HG03025 (cell line): ENCODE measurements at regions not wholly inside any gene's neighbourhood (a gene's known extent, or its start where the extent isn't known, plus 50 kb on each side); places are given as distances from the start of the nearest gene placed in this dataset.

Source experiments
- ATAC-seq: cut with Tn5 transposase; IDR thresholded peaks from one replicate; pipeline ENCODE4 v1.9.1; 2021; ENCODE audit warnings: mild to moderate bottlenecking, moderate library complexity; ENCODE audit not compliant: unreplicated experiment, low FRiP score

- ATAC-seq = no peak
These were observed 742.3 kb downstream of the TNS3 start for GRCh38 chr7:46839651-46840050.

GRCh38 chr7:46838463-46838862 lies 743.4 kb downstream of the TNS3 start:
- ATAC-seq = no peak

- ATAC-seq = no peak
These were observed 746.4 kb downstream of the TNS3 start for GRCh38 chr7:46835556-46835955.

GRCh38 chr7:46834921-46835320 lies 747.0 kb downstream of the TNS3 start:
- ATAC-seq = no peak

DNA sequence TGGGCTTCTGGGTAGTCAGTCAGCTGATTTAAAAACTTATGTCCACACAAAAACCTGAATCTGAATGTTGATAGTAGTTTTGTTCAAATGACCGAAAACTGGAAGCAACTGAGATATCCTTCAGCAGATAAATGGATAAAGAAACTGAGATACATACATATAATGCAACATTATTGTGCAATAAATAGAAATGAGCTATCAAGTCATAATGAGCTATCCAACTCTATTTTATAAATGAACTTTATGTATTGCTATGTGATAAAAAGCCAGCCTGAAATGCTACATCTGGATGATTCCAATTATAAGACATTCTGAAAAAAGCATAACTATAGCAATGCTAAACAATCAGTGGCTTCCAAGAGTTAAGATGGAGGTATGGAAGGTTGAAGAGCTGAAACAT lies 748.7 kb downstream of the TNS3 start:
- ATAC-seq = no peak

DNA sequence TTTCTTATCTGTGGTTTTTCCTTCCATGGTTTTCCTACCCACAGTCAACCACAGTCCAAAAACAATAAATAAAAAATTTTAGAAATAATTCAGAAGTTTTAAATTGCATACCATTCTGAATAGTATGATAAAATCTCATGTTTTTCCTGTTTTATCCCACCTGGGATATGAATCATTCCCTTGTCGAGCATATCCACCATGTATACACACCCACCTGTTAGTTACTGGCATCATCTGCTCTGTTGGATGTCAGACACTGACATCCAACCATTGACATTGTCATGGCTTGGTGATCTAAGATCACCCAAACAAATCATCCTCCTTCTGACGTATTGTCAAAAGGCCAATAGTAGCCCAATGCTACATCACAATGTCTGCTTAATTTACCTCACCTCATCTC lies 749.8 kb downstream of the TNS3 start:
- ATAC-seq = no peak

GRCh38 chr7:46819819-46820218 lies 762.1 kb downstream of the TNS3 start:
- ATAC-seq = no peak

GRCh38 chr7:46814516-46815250 lies 767.2 kb downstream of the TNS3 start:
- ATAC-seq = no peak

DNA sequence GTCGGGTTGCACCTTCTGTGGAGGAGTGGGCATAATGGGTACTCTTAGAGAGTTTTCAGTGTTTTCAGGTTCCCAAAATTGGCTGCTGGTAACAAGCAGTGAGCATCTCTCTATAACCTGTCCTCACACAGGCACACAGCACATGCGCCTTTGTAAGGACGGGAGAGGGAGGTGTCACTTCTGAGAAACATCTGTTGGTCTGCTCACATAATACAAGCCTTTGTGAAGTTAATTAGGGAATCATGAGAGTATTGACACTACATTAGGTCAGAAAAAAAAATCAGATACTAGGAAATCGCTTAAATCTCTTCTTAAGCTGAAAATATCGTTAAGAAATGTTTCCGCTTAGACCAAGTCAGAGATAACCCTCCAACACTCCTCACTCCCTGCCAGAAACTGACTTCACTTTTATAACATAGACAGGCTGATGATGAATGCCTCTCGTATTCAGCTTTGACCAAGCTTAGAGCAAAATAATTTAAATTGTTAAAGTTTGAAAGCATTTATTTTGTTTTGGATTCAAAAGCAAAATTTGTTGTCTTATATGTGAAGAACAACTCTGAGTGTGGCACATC lies 769.7 kb downstream of the TNS3 start:
- no peak for ATAC-seq

DNA sequence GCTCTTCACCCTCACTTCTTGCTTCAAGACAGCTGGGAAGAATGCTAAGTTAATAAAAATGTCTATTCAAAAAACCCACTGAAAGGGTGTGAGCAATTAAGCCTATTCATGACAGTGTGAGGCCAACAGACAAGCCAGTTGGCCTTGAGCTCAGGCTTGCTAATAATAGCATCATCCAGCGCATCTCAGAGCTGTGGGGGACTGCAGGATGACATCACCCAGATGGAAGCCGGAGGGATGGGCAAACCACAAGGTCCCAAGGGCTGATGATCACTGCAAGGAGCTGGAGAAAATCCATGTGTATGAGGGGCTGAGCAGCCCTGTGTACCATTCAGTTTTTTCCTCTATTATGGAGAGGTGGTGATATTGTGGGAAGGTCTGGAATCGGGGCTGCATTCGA lies 770.4 kb downstream of the TNS3 start:
- no peak for ATAC-seq

- no peak for ATAC-seq
These were observed 770.9 kb downstream of the TNS3 start for GRCh38 chr7:46810986-46811385.

DNA sequence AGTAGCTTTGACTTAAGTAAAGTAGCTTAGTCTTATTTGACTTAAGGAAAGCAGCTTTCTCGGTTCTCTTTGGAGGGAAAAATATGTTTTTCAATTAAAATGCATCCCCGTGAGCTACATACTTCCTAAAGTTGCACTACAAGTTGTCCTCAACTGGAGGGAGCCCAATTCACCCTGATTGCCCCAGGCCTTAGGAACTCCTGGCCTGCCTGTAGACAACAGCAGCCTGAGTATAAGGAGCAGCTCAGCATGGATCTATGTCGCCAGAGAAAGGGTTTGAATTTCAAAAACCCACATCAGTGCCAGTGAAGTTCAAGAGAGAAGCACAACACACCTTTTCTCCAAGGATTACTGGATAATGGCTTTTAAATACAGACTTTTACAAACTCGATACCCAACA lies 772.0 kb downstream of the TNS3 start:
- ATAC-seq = no peak

DNA sequence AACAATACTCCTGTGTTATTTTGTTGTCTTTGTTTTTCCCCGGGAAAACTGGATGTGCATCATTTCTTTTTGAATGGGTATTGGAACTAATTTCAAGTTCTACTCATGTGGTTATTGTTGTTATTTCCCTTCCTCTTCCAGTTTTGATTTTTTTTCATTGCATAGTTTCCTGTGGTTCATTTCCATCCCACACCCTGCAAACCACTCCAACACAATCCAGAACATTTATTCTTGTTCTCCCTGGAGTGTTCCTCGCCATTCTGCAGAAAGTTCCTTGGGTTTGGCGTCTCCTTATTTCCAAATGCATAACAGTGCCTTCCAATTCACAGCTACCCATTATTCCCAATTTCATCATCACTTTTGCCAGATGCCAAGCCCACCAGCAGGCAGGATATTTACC lies 775.1 kb downstream of the TNS3 start:
- no peak for ATAC-seq

DNA sequence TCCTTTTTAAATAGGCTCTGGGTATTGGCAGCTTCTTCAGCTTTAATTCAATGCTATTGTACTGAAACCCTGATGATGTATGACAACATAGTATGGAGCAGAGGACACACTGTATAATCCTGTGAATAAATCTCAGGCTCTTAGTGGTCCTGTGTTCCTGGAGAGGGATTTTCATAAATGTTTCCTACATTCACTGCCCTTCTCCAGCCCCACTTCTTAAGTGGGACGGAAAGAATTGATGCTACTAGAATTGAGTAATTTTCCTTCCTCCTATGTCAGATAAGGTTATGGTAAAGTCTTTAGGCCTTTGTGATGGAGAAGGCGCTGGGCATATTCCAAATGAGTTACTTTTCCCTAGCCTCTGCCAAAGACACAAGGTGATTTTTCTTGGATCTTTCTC lies 779.4 kb downstream of the TNS3 start:
- no peak for ATAC-seq

DNA sequence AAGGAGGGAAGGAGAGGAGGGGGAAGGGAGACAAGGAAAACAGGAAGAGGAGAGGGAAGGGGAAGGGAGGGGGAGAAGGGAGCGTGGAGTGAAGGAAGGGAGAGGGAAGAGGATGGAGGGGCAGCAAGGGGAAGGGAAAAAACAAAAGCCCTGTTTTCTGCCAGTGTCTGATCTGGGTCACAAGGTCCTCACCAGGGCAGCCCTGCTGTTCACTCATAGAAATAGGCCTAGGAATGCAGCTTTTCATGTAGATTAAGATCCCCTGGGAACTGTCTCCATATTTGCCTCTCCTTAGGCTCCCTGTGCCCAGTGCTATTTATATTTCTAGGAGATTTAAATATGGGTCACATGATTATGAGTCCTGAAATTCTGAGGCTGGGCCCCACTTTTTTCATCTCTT lies 790.7 kb downstream of the TNS3 start:
- no peak for ATAC-seq

- no peak for ATAC-seq
These were observed 794.9 kb downstream of the TNS3 start for GRCh38 chr7:46786995-46787394.

DNA sequence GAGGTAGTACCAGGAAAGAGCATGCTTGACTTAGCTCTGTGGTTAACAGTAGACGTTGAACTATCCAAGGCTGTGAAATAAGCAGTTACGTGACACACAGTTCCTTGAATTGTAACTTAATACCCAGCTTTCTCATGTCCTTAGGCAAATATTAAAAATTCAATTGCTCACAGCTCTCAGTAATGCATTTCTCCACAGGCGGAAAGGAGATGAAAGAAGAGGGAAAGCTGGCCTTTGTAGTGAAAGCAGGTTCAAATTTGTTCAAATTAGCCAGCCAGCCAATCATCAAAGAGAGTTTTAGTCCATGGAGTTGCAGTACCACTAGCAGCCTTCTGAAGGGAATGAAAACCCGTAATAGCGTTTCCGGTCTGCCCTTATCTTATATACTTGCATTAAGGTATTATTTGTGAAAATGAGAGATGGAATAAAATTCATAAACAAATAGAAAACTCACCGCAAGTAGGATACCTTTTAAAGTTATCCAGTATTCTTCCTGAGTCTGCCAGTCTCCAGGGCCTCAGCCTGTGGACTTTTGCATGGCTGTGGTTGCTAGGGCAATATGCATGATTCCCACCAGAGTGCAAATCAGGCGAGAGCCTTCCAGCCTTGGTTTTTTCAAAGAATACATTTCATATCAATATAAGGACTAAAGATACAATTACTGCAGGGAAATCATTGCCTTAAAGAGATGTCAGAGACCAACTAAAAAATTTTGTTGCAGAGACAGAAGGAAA lies 795.5 kb downstream of the TNS3 start:
- ATAC-seq = no peak

GRCh38 chr7:46784732-46785131 lies 797.2 kb downstream of the TNS3 start:
- no peak for ATAC-seq

GRCh38 chr7:46781901-46782439 lies 799.9 kb downstream of the TNS3 start:
- ATAC-seq = no peak

GRCh38 chr7:46776790-46777189 lies 805.1 kb downstream of the TNS3 start:
- ATAC-seq = no peak

GRCh38 chr7:46775776-46776175 lies 806.1 kb downstream of the TNS3 start:
- no peak for ATAC-seq

GRCh38 chr7:46775020-46775419 lies 806.9 kb downstream of the TNS3 start:
- no peak for ATAC-seq
